K562 (cell line): ENCODE measurements at regions not wholly inside any gene's neighbourhood (a gene's known extent, or its start where the extent isn't known, plus 50 kb on each side); places are given as distances from the start of the nearest gene placed in this dataset.

ENCODE experiments used
- CBX8 ChIP-seq: fragments of 200-600 bp; sonication (generic); IDR thresholded peaks from 2 replicates; pipeline ENCODE4 v1.6.1; 2012; ENCODE audit warnings: borderline replicate concordance, mixed run types, low read depth, mild to moderate bottlenecking, moderate library complexity, mixed read lengths, low read length, control low read depth, inconsistent platforms; ENCODE audit not compliant: poor library complexity, severe bottlenecking; ENCODE audit errors: extremely low read depth
- CEBPB ChIP-seq: fragments of 450-650 bp; IDR thresholded peaks from 2 replicates; pipeline ENCODE4 v1.6.1; 2016; ENCODE audit warnings: missing genetic modification characterization, missing compliant biosample characterization
- CTCF ChIP-seq, 3 experiments: IDR thresholded peaks in 2 of 3; conservative IDR thresholded peaks in 1 of 3; 2 replicates each; pipeline ENCODE4 v1.5.1; 2011 to 2012; ENCODE audit warnings: low read length in 3 of 3, mild to moderate bottlenecking in 3 of 3, control low read depth in 2 of 3, improper control_type of control experiment in 1 of 3, inconsistent platforms in 1 of 3, low read depth in 1 of 3, mixed read lengths in 1 of 3, moderate library complexity in 1 of 3; ENCODE audit not compliant: insufficient read depth in 2 of 3
- EZH2 ChIP-seq: IDR thresholded peaks from 2 replicates; pipeline ENCODE4 v1.6.1; 2012; ENCODE audit warnings: low read depth, mild to moderate bottlenecking, inconsistent platforms, low read length, borderline replicate concordance
- NR1H2 ChIP-seq: sonication (generic); formaldehyde crosslinking; IDR thresholded peaks from 2 replicates; pipeline ENCODE4 v1.4.0; 2020; ENCODE audit warnings: mild to moderate bottlenecking, missing genetic modification reagents
- POLR2A ChIP-seq: fragments of 450-650 bp; conservative IDR thresholded peaks from 2 replicates; pipeline ENCODE4 v1.6.1; 2016
- POLR2AphosphoS5 ChIP-seq: IDR thresholded peaks from 2 replicates; pipeline ENCODE4 v1.6.1; 2011; ENCODE audit warnings: mild to moderate bottlenecking, low read depth, low read length, moderate library complexity; ENCODE audit not compliant: control insufficient read depth, insufficient read depth
- RBFOX2 ChIP-seq: fragments of 200-400 bp; formaldehyde crosslinking; IDR thresholded peaks from 2 replicates; pipeline ENCODE4 v1.6.1; 2017; ENCODE audit warnings: low read depth, mild to moderate bottlenecking, low read length, moderate library complexity
- SP2 ChIP-seq: IDR thresholded peaks from 2 replicates; pipeline ENCODE4 v1.6.1; 2011; ENCODE audit warnings: mild to moderate bottlenecking, low read depth, low read length, moderate library complexity; ENCODE audit not compliant: poor library complexity, severe bottlenecking; ENCODE audit errors: extremely low read depth
- YY1 ChIP-seq, 3 experiments: IDR thresholded peaks; 2 replicates each; pipeline ENCODE4 v1.6.1; 2011; ENCODE audit warnings: low read length in 2 of 3, mild to moderate bottlenecking in 2 of 3, moderate library complexity in 2 of 3, borderline replicate concordance in 1 of 3, control low read depth in 1 of 3, low read depth in 1 of 3; ENCODE audit not compliant: insufficient read depth in 3 of 3, insufficient replicate concordance in 2 of 3, control insufficient read depth in 1 of 3, insufficient read length in 1 of 3; ENCODE audit errors: extremely low read depth in 1 of 3
- ZBTB8A ChIP-seq: fragments of 450-650 bp; IDR thresholded peaks from 2 replicates; pipeline ENCODE4 v1.6.1; 2018; ENCODE audit warnings: mild to moderate bottlenecking, moderate library complexity; ENCODE audit not compliant: partially characterized antibody
- TF ChIP-seq, protein P1 (sequence below), 2 experiments: fragments of 450-650 bp in 1 of 2; IDR thresholded peaks; 2 replicates each; pipeline ENCODE4 v1.6.1; 2011 to 2017; ENCODE audit warnings: low read depth in 2 of 2, antibody characterized with exemption in 1 of 2, borderline replicate concordance in 1 of 2, low read length in 1 of 2, mild to moderate bottlenecking in 1 of 2, mixed read lengths in 1 of 2; ENCODE audit not compliant: control insufficient read depth in 1 of 2

GRCh38 chr6:170040115-170040500, 250.8 kb downstream of the DLL1 start:
- TF ChIP-seq CTCF (IDR thresholded peaks at IDR 0.05 in 2 of 3, conservative IDR thresholded peaks at IDR 0.05 in 1 of 3; ENCODE audit: insufficient read depth in 2 of 3, low read depth in 1 of 3, low read length in 3 of 3) (no peak), ZBTB8A (no peak), POLR2AphosphoS5 (no peak), CBX8 (no peak), YY1 (IDR thresholded peaks at IDR 0.05; ENCODE audit: borderline replicate concordance in 1 of 3, control insufficient read depth in 1 of 3, extremely low read depth in 1 of 3, insufficient read depth in 3 of 3, insufficient read length in 1 of 3, insufficient replicate concordance in 2 of 3, low read depth in 1 of 3, low read length in 2 of 3) (no peak), RBFOX2 (no peak), POLR2A (no peak), NR1H2 (CRISPR knock-in tag) (no peak), EZH2 (no peak), CEBPB (tag) (no peak), SP2 (no peak)
- TF ChIP-seq, protein P1, sequence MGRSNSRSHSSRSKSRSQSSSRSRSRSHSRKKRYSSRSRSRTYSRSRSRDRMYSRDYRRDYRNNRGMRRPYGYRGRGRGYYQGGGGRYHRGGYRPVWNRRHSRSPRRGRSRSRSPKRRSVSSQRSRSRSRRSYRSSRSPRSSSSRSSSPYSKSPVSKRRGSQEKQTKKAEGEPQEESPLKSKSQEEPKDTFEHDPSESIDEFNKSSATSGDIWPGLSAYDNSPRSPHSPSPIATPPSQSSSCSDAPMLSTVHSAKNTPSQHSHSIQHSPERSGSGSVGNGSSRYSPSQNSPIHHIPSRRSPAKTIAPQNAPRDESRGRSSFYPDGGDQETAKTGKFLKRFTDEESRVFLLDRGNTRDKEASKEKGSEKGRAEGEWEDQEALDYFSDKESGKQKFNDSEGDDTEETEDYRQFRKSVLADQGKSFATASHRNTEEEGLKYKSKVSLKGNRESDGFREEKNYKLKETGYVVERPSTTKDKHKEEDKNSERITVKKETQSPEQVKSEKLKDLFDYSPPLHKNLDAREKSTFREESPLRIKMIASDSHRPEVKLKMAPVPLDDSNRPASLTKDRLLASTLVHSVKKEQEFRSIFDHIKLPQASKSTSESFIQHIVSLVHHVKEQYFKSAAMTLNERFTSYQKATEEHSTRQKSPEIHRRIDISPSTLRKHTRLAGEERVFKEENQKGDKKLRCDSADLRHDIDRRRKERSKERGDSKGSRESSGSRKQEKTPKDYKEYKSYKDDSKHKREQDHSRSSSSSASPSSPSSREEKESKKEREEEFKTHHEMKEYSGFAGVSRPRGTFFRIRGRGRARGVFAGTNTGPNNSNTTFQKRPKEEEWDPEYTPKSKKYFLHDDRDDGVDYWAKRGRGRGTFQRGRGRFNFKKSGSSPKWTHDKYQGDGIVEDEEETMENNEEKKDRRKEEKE (IDR thresholded peaks at IDR 0.05; ENCODE audit: borderline replicate concordance in 1 of 2, control insufficient read depth in 1 of 2, low read depth in 2 of 2, low read length in 1 of 2): no peak
